ENCODE measurements at regions not wholly inside any gene's neighbourhood (a gene's known extent, or its start where the extent isn't known, plus 50 kb on each side); places are given as distances from the start of the nearest gene placed in this dataset.

DNA sequence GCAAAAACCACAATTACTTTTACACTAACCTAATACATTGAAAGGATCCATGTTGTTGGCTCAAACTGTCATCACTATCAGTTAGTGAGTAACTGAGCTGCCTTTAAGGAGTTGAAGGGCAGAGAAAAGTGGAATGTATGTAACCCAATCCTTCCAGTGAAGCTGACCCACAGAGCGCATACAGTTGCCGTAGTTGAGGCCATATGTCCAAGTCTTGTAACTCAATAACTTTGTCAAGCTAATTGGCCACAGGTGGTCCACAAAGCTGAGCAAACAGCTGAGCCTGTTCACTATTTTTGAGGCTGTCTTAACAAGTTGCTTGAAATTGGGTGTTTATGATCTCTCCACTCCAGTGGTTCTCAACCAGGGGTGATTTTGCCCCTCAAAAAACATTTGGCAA is 169.0 kb upstream of the SLC24A5 start:
- no peak for TF ChIP-seq PPARA (CRISPR knock-in tag; IDR thresholded peaks at IDR 0.05; ENCODE audit: borderline replicate concordance)
- no peak for TF ChIP-seq ESRRG (CRISPR knock-in tag; IDR thresholded peaks at IDR 0.05)
- TF ChIP-seq, protein P1, sequence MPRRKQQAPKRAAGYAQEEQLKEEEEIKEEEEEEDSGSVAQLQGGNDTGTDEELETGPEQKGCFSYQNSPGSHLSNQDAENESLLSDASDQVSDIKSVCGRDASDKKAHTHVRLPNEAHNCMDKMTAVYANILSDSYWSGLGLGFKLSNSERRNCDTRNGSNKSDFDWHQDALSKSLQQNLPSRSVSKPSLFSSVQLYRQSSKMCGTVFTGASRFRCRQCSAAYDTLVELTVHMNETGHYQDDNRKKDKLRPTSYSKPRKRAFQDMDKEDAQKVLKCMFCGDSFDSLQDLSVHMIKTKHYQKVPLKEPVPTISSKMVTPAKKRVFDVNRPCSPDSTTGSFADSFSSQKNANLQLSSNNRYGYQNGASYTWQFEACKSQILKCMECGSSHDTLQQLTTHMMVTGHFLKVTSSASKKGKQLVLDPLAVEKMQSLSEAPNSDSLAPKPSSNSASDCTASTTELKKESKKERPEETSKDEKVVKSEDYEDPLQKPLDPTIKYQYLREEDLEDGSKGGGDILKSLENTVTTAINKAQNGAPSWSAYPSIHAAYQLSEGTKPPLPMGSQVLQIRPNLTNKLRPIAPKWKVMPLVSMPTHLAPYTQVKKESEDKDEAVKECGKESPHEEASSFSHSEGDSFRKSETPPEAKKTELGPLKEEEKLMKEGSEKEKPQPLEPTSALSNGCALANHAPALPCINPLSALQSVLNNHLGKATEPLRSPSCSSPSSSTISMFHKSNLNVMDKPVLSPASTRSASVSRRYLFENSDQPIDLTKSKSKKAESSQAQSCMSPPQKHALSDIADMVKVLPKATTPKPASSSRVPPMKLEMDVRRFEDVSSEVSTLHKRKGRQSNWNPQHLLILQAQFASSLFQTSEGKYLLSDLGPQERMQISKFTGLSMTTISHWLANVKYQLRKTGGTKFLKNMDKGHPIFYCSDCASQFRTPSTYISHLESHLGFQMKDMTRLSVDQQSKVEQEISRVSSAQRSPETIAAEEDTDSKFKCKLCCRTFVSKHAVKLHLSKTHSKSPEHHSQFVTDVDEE (CRISPR knock-in tag; IDR thresholded peaks at IDR 0.05), result no peak
- no peak for TF ChIP-seq GLIS3 (CRISPR knock-in tag; IDR thresholded peaks at IDR 0.05)
- TF ChIP-seq ZNF565 (CRISPR knock-in tag; conservative IDR thresholded peaks at IDR 0.05; ENCODE audit: low read depth), result no peak
- ATAC-seq, result no peak

DNA sequence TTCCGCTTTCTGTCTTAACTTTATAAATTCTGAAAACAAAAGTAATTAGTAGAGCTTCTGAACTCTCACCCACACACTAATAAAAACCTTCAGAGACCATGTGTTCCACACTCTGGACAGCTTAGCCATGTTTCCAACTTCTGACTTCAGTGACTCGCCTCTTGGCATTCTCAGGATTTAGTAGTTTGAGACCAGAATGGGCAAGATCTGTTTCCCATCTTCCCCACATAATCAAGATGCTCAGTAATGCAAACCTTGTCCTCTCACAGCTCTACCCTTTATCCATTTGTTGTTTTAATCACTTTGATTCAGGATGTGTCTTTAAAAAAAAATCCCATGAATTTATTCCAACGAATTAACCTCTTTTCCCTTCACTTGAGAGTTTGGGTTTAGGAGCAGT is 166.6 kb upstream of the SLC24A5 start:
- no peak for TF ChIP-seq ESRRG (CRISPR knock-in tag; IDR thresholded peaks at IDR 0.05)
- no peak for ATAC-seq

DNA sequence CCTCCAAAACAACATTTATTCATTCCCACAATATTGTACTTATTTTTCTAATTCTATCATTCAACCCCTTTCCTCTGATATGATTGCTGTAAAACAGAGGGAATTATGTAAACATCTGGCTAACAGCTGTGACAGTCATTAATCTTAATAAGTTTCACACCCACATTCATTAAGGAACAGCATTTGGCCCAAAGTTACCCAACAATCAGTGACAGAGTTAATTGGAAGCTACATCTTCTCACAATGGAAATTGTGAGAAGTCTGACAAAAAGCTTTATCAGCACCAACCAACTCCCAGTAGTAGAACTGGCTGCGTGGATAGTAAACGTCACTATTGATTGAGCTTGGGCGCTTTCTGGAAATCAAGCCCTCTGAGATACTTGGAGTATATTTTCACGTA is 165.8 kb upstream of the SLC24A5 start:
- no peak for TF ChIP-seq ARNTL (CRISPR knock-in tag; IDR thresholded peaks at IDR 0.05; ENCODE audit: borderline replicate concordance, low read depth)
- no peak for TF ChIP-seq ZC3H10 (CRISPR knock-in tag; IDR thresholded peaks at IDR 0.05)
- no peak for TF ChIP-seq ISL1 (CRISPR knock-in tag; IDR thresholded peaks at IDR 0.05)
- no peak for TF ChIP-seq RARB (CRISPR knock-in tag; IDR thresholded peaks at IDR 0.05)
- no peak for ATAC-seq

DNA sequence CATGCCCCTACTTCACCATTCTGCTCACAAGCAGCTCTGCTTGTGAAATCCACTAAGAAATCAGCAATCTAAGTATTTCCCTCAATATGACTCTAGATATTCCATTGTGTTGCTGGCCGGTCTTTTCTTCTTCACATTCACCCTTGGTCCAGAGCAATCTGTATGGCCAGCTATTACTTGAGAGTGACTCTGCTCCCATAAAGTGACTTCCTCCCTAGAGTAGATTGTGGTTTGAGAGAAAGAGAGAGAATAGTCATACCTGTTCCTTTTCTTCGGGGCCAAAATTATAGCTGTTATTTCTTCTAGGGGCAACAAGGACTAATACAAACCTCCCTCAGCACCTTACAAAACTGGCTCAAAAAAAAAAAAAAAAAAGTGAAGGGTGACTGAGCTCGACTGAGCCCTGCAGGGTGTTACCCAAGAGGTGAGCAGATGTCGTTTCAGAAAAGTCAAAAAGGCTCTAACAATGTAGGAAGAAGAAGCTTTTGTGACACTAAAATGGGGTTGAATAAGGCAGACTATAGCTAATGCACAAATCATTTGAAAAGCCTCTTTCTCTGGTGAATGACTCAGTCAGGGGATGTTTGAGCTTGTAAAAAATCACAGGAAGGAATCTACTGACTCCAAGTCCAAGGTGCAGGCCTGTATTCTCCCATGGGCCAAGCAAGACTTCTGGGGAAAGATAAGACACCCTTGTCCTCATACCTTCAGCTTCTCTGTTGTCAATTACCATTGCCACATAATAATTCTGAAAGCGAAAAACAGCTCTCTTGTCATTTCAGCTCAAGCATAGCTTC is 161.0 kb upstream of the SLC24A5 start:
- no peak for ATAC-seq
- TF ChIP-seq PPARA (CRISPR knock-in tag; IDR thresholded peaks at IDR 0.05; ENCODE audit: borderline replicate concordance) (no peak), ISL1 (CRISPR knock-in tag; IDR thresholded peaks at IDR 0.05) (no peak), BACH2 (CRISPR knock-in tag; IDR thresholded peaks at IDR 0.05; ENCODE audit: borderline replicate concordance) (no peak), RARB (CRISPR knock-in tag; IDR thresholded peaks at IDR 0.05) (no peak), ZNF8 (CRISPR knock-in tag; IDR thresholded peaks at IDR 0.05) (no peak), ARNTL (CRISPR knock-in tag; IDR thresholded peaks at IDR 0.05; ENCODE audit: borderline replicate concordance, low read depth) (no peak), ZNF565 (CRISPR knock-in tag; conservative IDR thresholded peaks at IDR 0.05; ENCODE audit: low read depth) (no peak), OSR1 (CRISPR knock-in tag; IDR thresholded peaks at IDR 0.05) (no peak), ZC3H10 (CRISPR knock-in tag; IDR thresholded peaks at IDR 0.05) (no peak), ZNF70 (CRISPR knock-in tag; IDR thresholded peaks at IDR 0.05) (no peak), CSDC2 (CRISPR knock-in tag; IDR thresholded peaks at IDR 0.05) (no peak), ZFP30 (CRISPR knock-in tag; IDR thresholded peaks at IDR 0.05) (no peak), TOX (CRISPR knock-in tag; IDR thresholded peaks at IDR 0.05; ENCODE audit: borderline replicate concordance) (no peak), ESRRG (CRISPR knock-in tag; IDR thresholded peaks at IDR 0.05) (no peak), GLIS3 (CRISPR knock-in tag; IDR thresholded peaks at IDR 0.05) (no peak)
- TF ChIP-seq, protein P2, sequence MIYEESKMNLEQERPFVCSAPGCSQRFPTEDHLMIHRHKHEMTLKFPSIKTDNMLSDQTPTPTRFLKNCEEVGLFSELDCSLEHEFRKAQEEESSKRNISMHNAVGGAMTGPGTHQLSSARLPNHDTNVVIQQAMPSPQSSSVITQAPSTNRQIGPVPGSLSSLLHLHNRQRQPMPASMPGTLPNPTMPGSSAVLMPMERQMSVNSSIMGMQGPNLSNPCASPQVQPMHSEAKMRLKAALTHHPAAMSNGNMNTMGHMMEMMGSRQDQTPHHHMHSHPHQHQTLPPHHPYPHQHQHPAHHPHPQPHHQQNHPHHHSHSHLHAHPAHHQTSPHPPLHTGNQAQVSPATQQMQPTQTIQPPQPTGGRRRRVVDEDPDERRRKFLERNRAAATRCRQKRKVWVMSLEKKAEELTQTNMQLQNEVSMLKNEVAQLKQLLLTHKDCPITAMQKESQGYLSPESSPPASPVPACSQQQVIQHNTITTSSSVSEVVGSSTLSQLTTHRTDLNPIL (CRISPR knock-in tag; IDR thresholded peaks at IDR 0.05; ENCODE audit: low read depth), result no peak
- TF ChIP-seq, protein P3, sequence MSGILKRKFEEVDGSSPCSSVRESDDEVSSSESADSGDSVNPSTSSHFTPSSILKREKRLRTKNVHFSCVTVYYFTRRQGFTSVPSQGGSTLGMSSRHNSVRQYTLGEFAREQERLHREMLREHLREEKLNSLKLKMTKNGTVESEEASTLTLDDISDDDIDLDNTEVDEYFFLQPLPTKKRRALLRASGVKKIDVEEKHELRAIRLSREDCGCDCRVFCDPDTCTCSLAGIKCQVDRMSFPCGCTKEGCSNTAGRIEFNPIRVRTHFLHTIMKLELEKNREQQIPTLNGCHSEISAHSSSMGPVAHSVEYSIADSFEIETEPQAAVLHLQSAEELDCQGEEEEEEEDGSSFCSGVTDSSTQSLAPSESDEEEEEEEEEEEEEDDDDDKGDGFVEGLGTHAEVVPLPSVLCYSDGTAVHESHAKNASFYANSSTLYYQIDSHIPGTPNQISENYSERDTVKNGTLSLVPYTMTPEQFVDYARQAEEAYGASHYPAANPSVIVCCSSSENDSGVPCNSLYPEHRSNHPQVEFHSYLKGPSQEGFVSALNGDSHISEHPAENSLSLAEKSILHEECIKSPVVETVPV (CRISPR knock-in tag; IDR thresholded peaks at IDR 0.05), result no peak
- TF ChIP-seq, protein P4, sequence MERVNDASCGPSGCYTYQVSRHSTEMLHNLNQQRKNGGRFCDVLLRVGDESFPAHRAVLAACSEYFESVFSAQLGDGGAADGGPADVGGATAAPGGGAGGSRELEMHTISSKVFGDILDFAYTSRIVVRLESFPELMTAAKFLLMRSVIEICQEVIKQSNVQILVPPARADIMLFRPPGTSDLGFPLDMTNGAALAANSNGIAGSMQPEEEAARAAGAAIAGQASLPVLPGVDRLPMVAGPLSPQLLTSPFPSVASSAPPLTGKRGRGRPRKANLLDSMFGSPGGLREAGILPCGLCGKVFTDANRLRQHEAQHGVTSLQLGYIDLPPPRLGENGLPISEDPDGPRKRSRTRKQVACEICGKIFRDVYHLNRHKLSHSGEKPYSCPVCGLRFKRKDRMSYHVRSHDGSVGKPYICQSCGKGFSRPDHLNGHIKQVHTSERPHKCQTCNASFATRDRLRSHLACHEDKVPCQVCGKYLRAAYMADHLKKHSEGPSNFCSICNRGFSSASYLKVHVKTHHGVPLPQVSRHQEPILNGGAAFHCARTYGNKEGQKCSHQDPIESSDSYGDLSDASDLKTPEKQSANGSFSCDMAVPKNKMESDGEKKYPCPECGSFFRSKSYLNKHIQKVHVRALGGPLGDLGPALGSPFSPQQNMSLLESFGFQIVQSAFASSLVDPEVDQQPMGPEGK (CRISPR knock-in tag; IDR thresholded peaks at IDR 0.05; ENCODE audit: borderline replicate concordance), result no peak
- TF ChIP-seq, protein P1 (CRISPR knock-in tag; IDR thresholded peaks at IDR 0.05), result no peak
- TF ChIP-seq, protein P5, sequence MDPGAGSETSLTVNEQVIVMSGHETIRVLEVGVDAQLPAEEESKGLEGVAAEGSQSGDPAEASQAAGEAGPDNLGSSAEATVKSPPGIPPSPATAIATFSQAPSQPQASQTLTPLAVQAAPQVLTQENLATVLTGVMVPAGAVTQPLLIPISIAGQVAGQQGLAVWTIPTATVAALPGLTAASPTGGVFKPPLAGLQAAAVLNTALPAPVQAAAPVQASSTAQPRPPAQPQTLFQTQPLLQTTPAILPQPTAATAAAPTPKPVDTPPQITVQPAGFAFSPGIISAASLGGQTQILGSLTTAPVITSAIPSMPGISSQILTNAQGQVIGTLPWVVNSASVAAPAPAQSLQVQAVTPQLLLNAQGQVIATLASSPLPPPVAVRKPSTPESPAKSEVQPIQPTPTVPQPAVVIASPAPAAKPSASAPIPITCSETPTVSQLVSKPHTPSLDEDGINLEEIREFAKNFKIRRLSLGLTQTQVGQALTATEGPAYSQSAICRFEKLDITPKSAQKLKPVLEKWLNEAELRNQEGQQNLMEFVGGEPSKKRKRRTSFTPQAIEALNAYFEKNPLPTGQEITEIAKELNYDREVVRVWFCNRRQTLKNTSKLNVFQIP (CRISPR knock-in tag; IDR thresholded peaks at IDR 0.05; ENCODE audit: borderline replicate concordance, low read depth), result no peak

Data from SK-N-SH treated with all-trans-retinoic acid at 6 μM for 48 hours (cell line).